ENCODE measurements at regions not wholly inside any gene's neighbourhood (a gene's known extent, or its start where the extent isn't known, plus 50 kb on each side); places are given as distances from the start of the nearest gene placed in this dataset.
"Not testable (repeated sequence)": the region's sequence is repeated elsewhere in the genome, so short reads cannot be mapped to it uniquely, and the experiment has no call there.

- no peak for DNase-seq
Measured at GRCh38 chr3:22714749-22715148, 488.4 kb upstream of the UBE2E2 start.

GRCh38 chr3:22720596-22720995, 482.5 kb upstream of the UBE2E2 start:
- no peak for DNase-seq

- no peak for DNase-seq
Measured at GRCh38 chr3:22724420-22724819, 478.7 kb upstream of the UBE2E2 start.

GRCh38 chr3:22728406-22728805, 474.7 kb upstream of the UBE2E2 start:
- no peak for DNase-seq

- DNase-seq = no peak
Measured at GRCh38 chr3:22729212-22729611, 473.9 kb upstream of the UBE2E2 start.

GRCh38 chr3:22729981-22730380, 473.1 kb upstream of the UBE2E2 start:
- DNase-seq = peak; percentile 19

- DNase-seq = no peak
Measured at GRCh38 chr3:22730701-22731100, 472.4 kb upstream of the UBE2E2 start.

- no peak for DNase-seq
Measured at GRCh38 chr3:22731901-22732300, 471.2 kb upstream of the UBE2E2 start.

GRCh38 chr3:22732641-22733040, 470.5 kb upstream of the UBE2E2 start:
- DNase-seq = no peak

- DNase-seq = no peak
Measured at GRCh38 chr3:22734207-22734606, 468.9 kb upstream of the UBE2E2 start.

GRCh38 chr3:22734756-22735155, 468.4 kb upstream of the UBE2E2 start:
- no peak for DNase-seq

GRCh38 chr3:22735373-22735772, 467.8 kb upstream of the UBE2E2 start:
- no peak for DNase-seq

- not testable (repeated sequence) for DNase-seq
Measured at GRCh38 chr3:22743386-22743785, 459.7 kb upstream of the UBE2E2 start.

- no peak for DNase-seq
Measured at GRCh38 chr3:22745321-22745720, 457.8 kb upstream of the UBE2E2 start.

GRCh38 chr3:22746221-22746620, 456.9 kb upstream of the UBE2E2 start:
- no peak for DNase-seq

GRCh38 chr3:22748453-22749045, 454.6 kb upstream of the UBE2E2 start:
- DNase-seq = no peak

GRCh38 chr3:22759636-22760310, 443.4 kb upstream of the UBE2E2 start:
- no peak for DNase-seq

GRCh38 chr3:22765679-22766078, 437.4 kb upstream of the UBE2E2 start:
- DNase-seq = no peak

- DNase-seq = no peak
Measured at GRCh38 chr3:22777834-22778233, 425.3 kb upstream of the UBE2E2 start.

- DNase-seq = no peak
Measured at GRCh38 chr3:22779737-22780136, 423.4 kb upstream of the UBE2E2 start.

- DNase-seq = no peak
Measured at GRCh38 chr3:22792533-22792932, 410.6 kb upstream of the UBE2E2 start.

GRCh38 chr3:22795917-22796316, 407.2 kb upstream of the UBE2E2 start:
- no peak for DNase-seq

GRCh38 chr3:22798461-22798860, 404.7 kb upstream of the UBE2E2 start:
- DNase-seq = no peak

GRCh38 chr3:22819209-22819608, 383.9 kb upstream of the UBE2E2 start:
- DNase-seq = no peak

GRCh38 chr3:22835041-22835440, 368.1 kb upstream of the UBE2E2 start:
- DNase-seq = peak; percentile 89

All from kidney glomerular epithelial cell (primary cell).